Lung (tissue), 11 donors: ENCODE measurements at regions not wholly inside any gene's neighbourhood (a gene's known extent, or its start where the extent isn't known, plus 50 kb on each side); places are given as distances from the start of the nearest gene placed in this dataset.

ENCODE experiments used
- ATAC-seq: fragments of 200-7000 bp; cut with Tn5 transposase; one replicate; pipeline ENCODE4 v1.9.1; 2020; ENCODE audit warnings: moderate number of reproducible peaks; ENCODE audit not compliant: insufficient read depth, low FRiP score
- DNase-seq, 3 donors: peaks; one replicate each; pipeline ENCODE4 v3.0.0-alpha.2; 2013 to 2017
- H3K27ac ChIP-seq, 2 donors: one replicate each; pipeline ENCODE4 v1.5.1; 2013; ENCODE audit warnings: mild to moderate bottlenecking in 2 of 2, moderate library complexity in 2 of 2, control low read depth in 1 of 2, inconsistent platforms in 1 of 2, low read depth in 1 of 2, low read length in 1 of 2
- H3K27me3 ChIP-seq, 3 donors: one replicate each; pipeline ENCODE4 v1.5.1; 2013; ENCODE audit warnings: low read length in 2 of 3; ENCODE audit not compliant: control insufficient read depth in 3 of 3, insufficient read depth in 3 of 3
- H3K36me3 ChIP-seq, 4 donors: one replicate each; pipeline ENCODE4 v1.5.1; 2013; ENCODE audit warnings: low read length in 4 of 4, mild to moderate bottlenecking in 1 of 4, moderate library complexity in 1 of 4; ENCODE audit not compliant: control insufficient read depth in 4 of 4, insufficient read depth in 4 of 4
- H3K4me1 ChIP-seq, 5 donors: one replicate each; pipeline ENCODE4 v1.5.1; 2013; ENCODE audit warnings: low read length in 5 of 5, mild to moderate bottlenecking in 2 of 5, moderate library complexity in 1 of 5; ENCODE audit not compliant: control insufficient read depth in 5 of 5, insufficient read depth in 5 of 5
- H3K4me3 ChIP-seq: one replicate; pipeline ENCODE4 v1.5.1; 2013; ENCODE audit warnings: mild to moderate bottlenecking, control low read depth, moderate library complexity
- H3K9ac ChIP-seq, 2 donors: one replicate each; pipeline ENCODE4 v1.5.1; 2013; ENCODE audit warnings: low read length in 2 of 2, control low read depth in 1 of 2; ENCODE audit not compliant: insufficient read depth in 1 of 2
- H3K9me3 ChIP-seq, 4 donors: one replicate each; pipeline ENCODE4 v1.5.1; 2013; ENCODE audit warnings: low read length in 3 of 4, mild to moderate bottlenecking in 1 of 4, moderate library complexity in 1 of 4; ENCODE audit not compliant: control insufficient read depth in 4 of 4, insufficient read depth in 3 of 4
- WGBS, 2 donors: extraction: QIAGEN DNeasy Blood & Tissue Kit; methylation state at CpG; one replicate each; pipeline ENCODE4 v1.1.7; 2013; 5-methylcytosine and 5-hydroxymethylcytosine counted together
- TF ChIP-seq, protein P1 (sequence below): IDR thresholded peaks from 2 replicates; pipeline ENCODE4 v1.5.1; 2012; ENCODE audit warnings: mild to moderate bottlenecking; ENCODE audit errors: control extremely low read depth, extremely low read depth
- donor health status: control.
- donor health status: control.
- donor health status: Bipolar disorder and iron deficiency.
- donor health status: healthy.
- donor health status: DM: yes; HTN: yes; CAD: no.

DNA sequence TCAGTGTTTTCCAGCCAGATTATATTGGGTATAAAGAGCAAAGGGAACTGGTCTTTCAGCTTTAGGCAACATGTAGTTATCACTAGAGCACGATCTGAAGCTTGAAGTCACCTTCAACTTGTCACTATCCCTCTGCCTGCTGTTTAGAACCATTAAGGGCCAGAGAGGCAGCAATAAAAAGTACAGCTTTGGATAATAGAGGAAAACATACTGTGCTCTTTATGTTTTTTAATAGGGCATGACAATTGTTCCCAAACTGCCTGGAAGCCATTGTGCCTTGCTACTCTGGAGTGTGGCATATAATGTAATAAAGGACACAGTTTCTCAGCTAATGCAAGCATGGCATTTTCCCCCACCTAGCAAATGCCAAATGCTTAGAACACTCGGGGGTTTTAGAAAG is 1912.0 kb upstream of the RAG2 start:
- DNase-seq (no peak), ATAC-seq (no peak)
- H3K9ac ChIP-seq = no peak overlapping the region
- H3K4me1 ChIP-seq = no peaks in the 10 kb centered on the region
- H3K27me3 ChIP-seq = no peaks in the 10 kb centered on the region
- H3K4me3 ChIP-seq = no peak overlapping the region
- WGBS, 2 donors = 57 to 67% methylated on average over 2 of the region's 2 CpGs
- no peaks in the 10 kb centered on the region for H3K9me3 ChIP-seq
- TF ChIP-seq, protein P1, sequence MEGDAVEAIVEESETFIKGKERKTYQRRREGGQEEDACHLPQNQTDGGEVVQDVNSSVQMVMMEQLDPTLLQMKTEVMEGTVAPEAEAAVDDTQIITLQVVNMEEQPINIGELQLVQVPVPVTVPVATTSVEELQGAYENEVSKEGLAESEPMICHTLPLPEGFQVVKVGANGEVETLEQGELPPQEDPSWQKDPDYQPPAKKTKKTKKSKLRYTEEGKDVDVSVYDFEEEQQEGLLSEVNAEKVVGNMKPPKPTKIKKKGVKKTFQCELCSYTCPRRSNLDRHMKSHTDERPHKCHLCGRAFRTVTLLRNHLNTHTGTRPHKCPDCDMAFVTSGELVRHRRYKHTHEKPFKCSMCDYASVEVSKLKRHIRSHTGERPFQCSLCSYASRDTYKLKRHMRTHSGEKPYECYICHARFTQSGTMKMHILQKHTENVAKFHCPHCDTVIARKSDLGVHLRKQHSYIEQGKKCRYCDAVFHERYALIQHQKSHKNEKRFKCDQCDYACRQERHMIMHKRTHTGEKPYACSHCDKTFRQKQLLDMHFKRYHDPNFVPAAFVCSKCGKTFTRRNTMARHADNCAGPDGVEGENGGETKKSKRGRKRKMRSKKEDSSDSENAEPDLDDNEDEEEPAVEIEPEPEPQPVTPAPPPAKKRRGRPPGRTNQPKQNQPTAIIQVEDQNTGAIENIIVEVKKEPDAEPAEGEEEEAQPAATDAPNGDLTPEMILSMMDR = no peak
- H3K27ac ChIP-seq = no peak overlapping the region
- no peaks in the 10 kb centered on the region for H3K36me3 ChIP-seq

- Histone ChIP-seq H3K27ac (no peak overlapping the region), H3K36me3 (no peaks in the 10 kb centered on the region), H3K9ac (no peak overlapping the region), H3K9me3 (no peaks in the 10 kb centered on the region), H3K27me3 (no peaks in the 10 kb centered on the region), H3K4me3 (no peak overlapping the region), H3K4me1 (no peaks in the 10 kb centered on the region)
- TF ChIP-seq, protein P1 = no peak
- no peak for ATAC-seq
- 93 to 94% methylated on average over 14 of the region's 14 CpGs for WGBS, 2 donors
- no peak for DNase-seq
Measured at GRCh38 chr11:38503876-38504275, 1905.8 kb upstream of the RAG2 start.

DNA sequence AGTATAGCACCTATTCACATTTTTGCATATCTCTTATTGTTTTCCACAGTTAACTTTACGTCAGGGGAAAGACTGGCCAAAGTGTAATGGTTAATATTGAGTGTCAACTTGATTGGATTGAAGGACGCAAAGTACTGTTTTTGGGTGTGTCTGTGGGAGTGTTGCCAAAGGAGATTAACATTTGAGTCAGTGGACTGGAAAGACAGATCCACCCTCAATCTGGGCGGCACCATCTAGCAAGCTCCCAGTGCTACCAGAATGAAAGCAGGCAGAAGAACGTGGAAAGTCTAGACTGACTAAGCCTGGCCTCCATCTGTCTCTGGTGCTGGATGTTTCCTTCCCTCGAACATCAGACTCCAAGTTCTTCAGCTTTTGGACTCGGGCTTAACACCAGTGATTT is 1900.7 kb upstream of the RAG2 start:
- no peaks in the 10 kb centered on the region for H3K27me3 ChIP-seq
- H3K36me3 ChIP-seq = no peaks in the 10 kb centered on the region
- H3K27ac ChIP-seq = no peak overlapping the region
- no peak overlapping the region for H3K4me3 ChIP-seq
- TF ChIP-seq, protein P1 = no peak
- WGBS, 2 donors = 70 to 76% methylated on average over 6 of the region's 6 CpGs
- H3K9me3 ChIP-seq = no peaks in the 10 kb centered on the region
- DNase-seq = no peak
- ATAC-seq = no peak
- no peak overlapping the region for H3K9ac ChIP-seq
- no peaks in the 10 kb centered on the region for H3K4me1 ChIP-seq

- no peak for DNase-seq
- TF ChIP-seq, protein P1 = no peak
- Histone ChIP-seq H3K9me3 (no peaks in the 10 kb centered on the region), H3K9ac (no peak overlapping the region), H3K4me1 (no peaks in the 10 kb centered on the region), H3K4me3 (no peak overlapping the region), H3K36me3 (no peaks in the 10 kb centered on the region), H3K27me3 (no peaks in the 10 kb centered on the region), H3K27ac (no peak overlapping the region)
- WGBS, 2 donors = 68 to 82% methylated on average over 2 of the region's 2 CpGs
- no peak for ATAC-seq
Measured at GRCh38 chr11:38491986-38492385, 1894.0 kb upstream of the RAG2 start.
